Suprapubic skin (tissue), 4 donors: ENCODE measurements at regions not wholly inside any gene's neighbourhood (a gene's known extent, or its start where the extent isn't known, plus 50 kb on each side); places are given as distances from the start of the nearest gene placed in this dataset.

Experiments
- EP300 ChIP-seq: sonication (generic); formaldehyde crosslinking; IDR thresholded peaks from one replicate; pipeline ENCODE4 v1.6.1; 2017; ENCODE audit warnings: antibody characterized with exemption
- POLR2A ChIP-seq, 2 donors: fragments of 450-650 bp; IDR thresholded peaks; one replicate each; pipeline ENCODE4 v1.6.1; 2017; ENCODE audit warnings: antibody characterized with exemption in 2 of 2, mild to moderate bottlenecking in 2 of 2, moderate library complexity in 2 of 2
- POLR2AphosphoS5 ChIP-seq, 3 donors: sonication (generic); formaldehyde crosslinking; IDR thresholded peaks; one replicate each; pipeline ENCODE4 v1.6.1; 2017; ENCODE audit warnings: antibody characterized with exemption in 3 of 3
- TF ChIP-seq, protein P1 (sequence below), 2 donors: fragments of 200-600 bp in 1 of 2; fragments of 450-650 bp in 1 of 2; sonication (generic) in 1 of 2; IDR thresholded peaks; one replicate each; pipeline ENCODE4 v1.5.1; 2016 to 2019; ENCODE audit warnings: antibody characterized with exemption in 2 of 2, mild to moderate bottlenecking in 1 of 2, moderate library complexity in 1 of 2

DNA sequence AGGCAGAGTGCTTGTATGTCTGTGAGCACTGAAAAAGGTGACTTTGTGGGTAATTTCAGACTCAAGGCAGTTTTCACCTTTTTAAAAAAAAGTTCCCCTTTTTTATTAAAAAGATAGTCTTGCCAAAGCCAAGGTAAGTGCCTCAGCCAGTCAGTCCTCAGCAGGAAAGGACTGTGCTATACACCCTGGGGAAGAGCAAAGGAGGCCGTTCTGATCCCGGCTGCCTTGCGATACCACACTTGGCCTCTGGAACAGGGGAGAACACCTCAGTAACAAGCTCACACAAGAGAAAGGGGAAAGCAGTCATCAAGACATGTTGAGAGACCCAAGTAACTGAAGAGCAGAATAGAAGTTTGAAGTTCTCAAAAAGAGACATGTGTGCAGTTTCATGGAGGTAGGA is 541.7 kb downstream of the BCOR start:
- TF ChIP-seq, protein P1, sequence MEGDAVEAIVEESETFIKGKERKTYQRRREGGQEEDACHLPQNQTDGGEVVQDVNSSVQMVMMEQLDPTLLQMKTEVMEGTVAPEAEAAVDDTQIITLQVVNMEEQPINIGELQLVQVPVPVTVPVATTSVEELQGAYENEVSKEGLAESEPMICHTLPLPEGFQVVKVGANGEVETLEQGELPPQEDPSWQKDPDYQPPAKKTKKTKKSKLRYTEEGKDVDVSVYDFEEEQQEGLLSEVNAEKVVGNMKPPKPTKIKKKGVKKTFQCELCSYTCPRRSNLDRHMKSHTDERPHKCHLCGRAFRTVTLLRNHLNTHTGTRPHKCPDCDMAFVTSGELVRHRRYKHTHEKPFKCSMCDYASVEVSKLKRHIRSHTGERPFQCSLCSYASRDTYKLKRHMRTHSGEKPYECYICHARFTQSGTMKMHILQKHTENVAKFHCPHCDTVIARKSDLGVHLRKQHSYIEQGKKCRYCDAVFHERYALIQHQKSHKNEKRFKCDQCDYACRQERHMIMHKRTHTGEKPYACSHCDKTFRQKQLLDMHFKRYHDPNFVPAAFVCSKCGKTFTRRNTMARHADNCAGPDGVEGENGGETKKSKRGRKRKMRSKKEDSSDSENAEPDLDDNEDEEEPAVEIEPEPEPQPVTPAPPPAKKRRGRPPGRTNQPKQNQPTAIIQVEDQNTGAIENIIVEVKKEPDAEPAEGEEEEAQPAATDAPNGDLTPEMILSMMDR (IDR thresholded peaks at IDR 0.05): no peak
- TF ChIP-seq EP300: no peak
- no peak for TF ChIP-seq POLR2A (IDR thresholded peaks at IDR 0.05)
- no peak for TF ChIP-seq POLR2AphosphoS5 (IDR thresholded peaks at IDR 0.05)
